Left lung (tissue), 4 donors: ENCODE measurements at regions not wholly inside any gene's neighbourhood (a gene's known extent, or its start where the extent isn't known, plus 50 kb on each side); places are given as distances from the start of the nearest gene placed in this dataset.
"Not testable (repeated sequence)": the region's sequence is repeated elsewhere in the genome, so short reads cannot be mapped to it uniquely, and the experiment has no call there.

Experiments used
- ATAC-seq: fragments of 200-7000 bp; cut with Tn5 transposase; one replicate; pipeline ENCODE4 v1.9.1; 2020; ENCODE audit warnings: moderate library complexity
- DNase-seq, 4 donors: peaks; one replicate each; pipeline ENCODE4 v3.0.0-alpha.2; 2013 to 2020
- H3K27ac ChIP-seq, 2 donors: fragments of 200-600 bp; sonication (generic) in 1 of 2; one replicate each; pipeline versions ENCODE4 v1.5.0 to v1.8.0; 2020 to 2021
- H3K27me3 ChIP-seq, 2 donors: fragments of 200-600 bp; sonication (generic) in 1 of 2; one replicate each; pipeline versions ENCODE4 v1.5.0 to v1.8.0; 2020 to 2021
- H3K36me3 ChIP-seq, 2 donors: fragments of 200-600 bp; sonication (generic) in 1 of 2; one replicate each; pipeline versions ENCODE4 v1.5.0 to v1.8.0; 2020 to 2021
- H3K4me1 ChIP-seq, 2 donors: fragments of 200-600 bp; one replicate each; pipeline ENCODE4 v1.8.0; 2021
- H3K4me3 ChIP-seq, 2 donors: fragments of 200-600 bp; sonication (generic) in 1 of 2; one replicate each; pipeline versions ENCODE4 v1.5.0 to v1.8.0; 2020 to 2021; ENCODE audit warnings: mild to moderate bottlenecking in 1 of 2
- H3K9me3 ChIP-seq, 2 donors: fragments of 200-600 bp; sonication (generic) in 1 of 2; one replicate each; pipeline versions ENCODE4 v1.5.0 to v1.8.0; 2020 to 2021
- intact Hi-C, 2 donors: fragments of 100-400 bp; cut with DNase I; formaldehyde crosslinking; loops; one replicate each; pipeline versions ENCODE4 v1.11.2 to v1.14.2; 2022
- TF ChIP-seq, protein P1 (sequence below), 2 donors: fragments of 200-600 bp; sonication (generic) in 1 of 2; IDR thresholded peaks; one replicate each; pipeline versions ENCODE4 v1.5.0 to v1.8.0; 2021; ENCODE audit warnings: antibody characterized with exemption in 2 of 2
- donor health status: DM: no; HTN: yes; CAD: no.
- donor health status: DM: no; HTN: no; CAD: no.

DNA sequence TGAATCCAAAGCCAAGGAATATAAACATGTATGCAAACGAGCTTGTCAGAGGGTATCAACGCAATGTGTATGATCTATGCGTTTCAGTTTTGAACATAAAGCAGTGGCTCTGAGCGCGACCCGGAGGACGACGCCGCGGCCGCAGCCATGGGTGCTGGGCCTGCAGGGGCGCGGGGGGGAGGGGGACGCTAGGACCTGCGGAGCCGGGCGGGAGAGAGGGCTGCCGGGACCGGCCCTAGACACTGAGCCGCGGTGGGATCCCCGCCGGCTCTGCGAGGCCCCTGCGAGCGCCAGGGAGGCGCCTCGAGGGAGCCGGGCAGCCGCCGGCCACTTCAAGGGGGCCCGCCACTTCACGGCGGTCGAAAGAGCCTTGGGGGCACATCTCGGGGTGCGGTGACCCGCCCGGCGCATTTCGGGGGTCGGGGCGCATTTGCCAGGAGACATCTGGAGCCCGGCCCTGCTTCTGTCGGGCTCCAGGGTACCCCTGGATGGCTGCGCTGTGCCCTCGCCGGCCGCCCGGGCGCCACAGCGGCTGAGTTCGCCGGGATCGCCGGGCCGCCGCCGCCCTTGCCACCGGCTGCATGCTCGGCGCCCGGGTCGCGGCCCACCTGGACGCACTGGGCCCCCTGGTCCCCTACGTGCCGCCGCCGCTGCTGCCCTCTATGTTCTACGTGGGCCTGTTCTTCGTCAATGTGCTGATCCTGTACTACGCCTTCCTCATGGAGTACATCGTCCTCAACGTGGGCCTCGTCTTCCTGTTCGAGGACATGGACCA is 71.9 kb upstream of the NIPA1 start:
- Histone ChIP-seq H3K4me3 (peak overlapping the region; percentile 7 to 25), H3K27me3 (peaks cover 0 to 31% of the 10 kb centered on the region in 2 donors)
- DNase-seq (peak in 2 of 4 donors; percentile 10 to 53), ATAC-seq (peak; percentile 54)
- intact Hi-C loops, H3K27ac ChIP-seq, H3K36me3 ChIP-seq, H3K4me1 ChIP-seq, H3K9me3 ChIP-seq: not testable (repeated sequence)

GRCh38 chr15:22715133-22715845 is 71.2 kb upstream of the NIPA1 start:
- ATAC-seq (peak; percentile 85), DNase-seq (peak in 3 of 4 donors; percentile 13 to 39 (median 34))
- H3K36me3 ChIP-seq, H3K9me3 ChIP-seq, H3K27ac ChIP-seq, H3K4me1 ChIP-seq, intact Hi-C loops: not testable (repeated sequence)
- H3K27me3 ChIP-seq = peaks cover 0 to 31% of the 10 kb centered on the region in 2 donors
- H3K4me3 ChIP-seq = peak overlapping the region in 1 of 2 donors; percentile 9

DNA sequence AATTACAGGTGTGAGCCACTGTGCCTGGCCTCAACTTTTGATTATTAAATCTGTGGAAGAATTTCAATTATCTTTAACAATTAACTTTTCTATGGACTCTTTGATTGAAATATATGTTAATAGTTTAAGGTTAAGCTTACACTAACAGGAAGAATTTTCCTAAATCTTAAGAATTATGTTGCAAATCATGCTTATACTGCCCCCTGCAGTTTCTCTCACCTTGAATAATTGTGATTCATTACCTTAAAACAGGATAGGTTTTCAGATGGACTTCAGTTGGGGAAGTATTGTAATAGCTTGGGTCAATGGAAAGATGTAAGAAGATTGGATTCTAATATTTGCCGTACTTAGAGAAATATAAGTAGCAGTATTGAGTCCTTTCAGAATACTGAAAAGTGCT is 66.5 kb upstream of the NIPA1 start:
- H3K4me3 ChIP-seq, H3K36me3 ChIP-seq, H3K27ac ChIP-seq, H3K9me3 ChIP-seq, intact Hi-C loops, H3K4me1 ChIP-seq, DNase-seq: not testable (repeated sequence)
- H3K27me3 ChIP-seq = peaks cover 0 to 20% of the 10 kb centered on the region in 2 donors
- peak; percentile 21 for ATAC-seq

GRCh38 chr15:22726104-22726503 is 60.3 kb upstream of the NIPA1 start:
- peak; percentile 36 for ATAC-seq
- H3K4me1 ChIP-seq, H3K36me3 ChIP-seq, intact Hi-C loops, H3K27me3 ChIP-seq, H3K9me3 ChIP-seq, H3K27ac ChIP-seq, H3K4me3 ChIP-seq, DNase-seq: not testable (repeated sequence)

GRCh38 chr15:22735067-22735466 is 51.4 kb upstream of the NIPA1 start:
- DNase-seq, H3K36me3 ChIP-seq, H3K27ac ChIP-seq, H3K27me3 ChIP-seq, H3K9me3 ChIP-seq, intact Hi-C loops, H3K4me3 ChIP-seq, H3K4me1 ChIP-seq, ATAC-seq: not testable (repeated sequence)

- no peak overlapping the region for H3K4me3 ChIP-seq
- intact Hi-C loops = no loop called here
- no peaks in the 10 kb centered on the region for H3K36me3 ChIP-seq
- H3K9me3 ChIP-seq = no peaks in the 10 kb centered on the region
- no peak overlapping the region for H3K27ac ChIP-seq
- no peak for DNase-seq
- no peak for ATAC-seq
- no peaks in the 10 kb centered on the region for H3K4me1 ChIP-seq
- TF ChIP-seq, protein P1, sequence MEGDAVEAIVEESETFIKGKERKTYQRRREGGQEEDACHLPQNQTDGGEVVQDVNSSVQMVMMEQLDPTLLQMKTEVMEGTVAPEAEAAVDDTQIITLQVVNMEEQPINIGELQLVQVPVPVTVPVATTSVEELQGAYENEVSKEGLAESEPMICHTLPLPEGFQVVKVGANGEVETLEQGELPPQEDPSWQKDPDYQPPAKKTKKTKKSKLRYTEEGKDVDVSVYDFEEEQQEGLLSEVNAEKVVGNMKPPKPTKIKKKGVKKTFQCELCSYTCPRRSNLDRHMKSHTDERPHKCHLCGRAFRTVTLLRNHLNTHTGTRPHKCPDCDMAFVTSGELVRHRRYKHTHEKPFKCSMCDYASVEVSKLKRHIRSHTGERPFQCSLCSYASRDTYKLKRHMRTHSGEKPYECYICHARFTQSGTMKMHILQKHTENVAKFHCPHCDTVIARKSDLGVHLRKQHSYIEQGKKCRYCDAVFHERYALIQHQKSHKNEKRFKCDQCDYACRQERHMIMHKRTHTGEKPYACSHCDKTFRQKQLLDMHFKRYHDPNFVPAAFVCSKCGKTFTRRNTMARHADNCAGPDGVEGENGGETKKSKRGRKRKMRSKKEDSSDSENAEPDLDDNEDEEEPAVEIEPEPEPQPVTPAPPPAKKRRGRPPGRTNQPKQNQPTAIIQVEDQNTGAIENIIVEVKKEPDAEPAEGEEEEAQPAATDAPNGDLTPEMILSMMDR (IDR thresholded peaks at IDR 0.05) = no peak
- H3K27me3 ChIP-seq = no peaks in the 10 kb centered on the region
These were observed 50.7 kb upstream of the NIPA1 start for GRCh38 chr15:22735781-22736180.

DNA sequence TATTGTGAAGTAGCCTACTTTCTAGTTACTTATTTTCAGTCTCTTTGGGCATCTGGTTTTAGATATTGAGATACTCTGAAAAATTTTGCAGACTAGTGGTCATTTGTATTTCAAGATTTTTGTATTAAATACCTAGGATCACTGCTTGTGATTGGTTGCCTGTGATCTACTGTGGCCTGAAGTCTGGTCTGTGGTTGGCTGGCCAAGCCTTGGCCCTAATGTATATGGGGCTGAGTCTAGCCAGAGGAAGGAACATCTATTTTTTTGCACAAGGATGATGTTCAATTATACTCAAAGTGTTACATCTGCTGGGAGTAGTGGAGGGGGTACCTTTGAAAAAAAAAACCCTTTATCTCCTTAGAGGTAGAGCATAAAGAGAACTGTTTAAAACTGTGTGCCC is 50.2 kb upstream of the NIPA1 start:
- H3K9me3 ChIP-seq, H3K36me3 ChIP-seq, H3K27ac ChIP-seq, H3K4me3 ChIP-seq, DNase-seq, H3K27me3 ChIP-seq, ATAC-seq, intact Hi-C loops, H3K4me1 ChIP-seq: not testable (repeated sequence)
